Hepatocyte (in vitro differentiated cells): ENCODE measurements at regions not wholly inside any gene's neighbourhood (a gene's known extent, or its start where the extent isn't known, plus 50 kb on each side); places are given as distances from the start of the nearest gene placed in this dataset.

Experiments used
- CTCF ChIP-seq: fragments of 200-600 bp; sonication (generic); IDR thresholded peaks from 2 replicates; pipeline ENCODE4 v1.5.1; 2016; ENCODE audit warnings: antibody characterized with exemption, mild to moderate bottlenecking; ENCODE audit not compliant: poor library complexity
- EZH2 ChIP-seq: fragments of 200-600 bp; sonication (generic); IDR thresholded peaks from 2 replicates; pipeline ENCODE4 v1.6.1; 2016; ENCODE audit warnings: antibody characterized with exemption, mild to moderate bottlenecking, borderline replicate concordance

GRCh38 chr9:91503673-91504081, 80.0 kb upstream of the NFIL3 start:
- TF ChIP-seq CTCF (no peak), EZH2 (no peak)
